H1 (cell line): ENCODE measurements at regions not wholly inside any gene's neighbourhood (a gene's known extent, or its start where the extent isn't known, plus 50 kb on each side); places are given as distances from the start of the nearest gene placed in this dataset.

ENCODE experiments used
- CTCF ChIA-PET: fragments of 300-600 bp; sonication (Branson Sonifier 250); formaldehyde crosslinking; loops from one replicate; lab custom pipeline; 2021; ENCODE audit not compliant: partially characterized antibody; lab: Charles Lee
- POLR2A ChIA-PET: fragments of 300-600 bp; sonication (Branson Sonifier 250); formaldehyde crosslinking; loops from one replicate; lab custom pipeline; 2021; ENCODE audit warnings: inconsistent platforms; ENCODE audit not compliant: partially characterized antibody; lab: Charles Lee
- DNase-seq, 2 experiments: peaks; one replicate each; pipeline versions ENCODE4 v3.0.0 to v3.0.0-alpha.2; 2010 to 2022; ENCODE audit warnings: low spot score in 2 of 2, low read depth in 1 of 2, mixed read lengths in 1 of 2
- FAIRE-seq: peaks from 2 replicates; lab custom pipeline; 2011; peaks lifted over from hg19 to GRCh38; lab: Jason Lieb, UNC
- H2AFZ ChIP-seq: 2 replicates; pipeline ENCODE4 v1.8.1; 2012; ENCODE audit warnings: low read length, inconsistent platforms
- H2AK5ac ChIP-seq: 2 replicates; pipeline ENCODE4 v1.6.1; 2013; ENCODE audit warnings: low read depth, low read length
- H2BK120ac ChIP-seq: replicated peaks from 2 replicates; pipeline ENCODE3; 2013; ENCODE audit warnings: low read depth, low read length, inconsistent platforms
- H2BK12ac ChIP-seq: 2 replicates; pipeline ENCODE4 v1.6.1; 2013; ENCODE audit warnings: low read depth, low read length
- H2BK15ac ChIP-seq: 2 replicates; pipeline ENCODE4 v1.6.1; 2013; ENCODE audit warnings: low read length
- H2BK20ac ChIP-seq: 2 replicates; pipeline ENCODE4 v1.6.1; 2013; ENCODE audit warnings: low read length
- H2BK5ac ChIP-seq: 2 replicates; pipeline ENCODE4 v1.6.1; 2013; ENCODE audit warnings: low read depth, low read length
- H3K14ac ChIP-seq: 2 replicates; pipeline ENCODE4 v1.6.1; 2013; ENCODE audit warnings: inconsistent platforms; ENCODE audit not compliant: insufficient read length
- H3K18ac ChIP-seq: 2 replicates; pipeline ENCODE4 v1.6.1; 2013; ENCODE audit warnings: low read length; ENCODE audit errors: extremely low read depth
- H3K23ac ChIP-seq: 2 replicates; pipeline ENCODE4 v1.6.1; 2013; ENCODE audit warnings: inconsistent platforms; ENCODE audit not compliant: insufficient read length
- H3K23me2 ChIP-seq: 2 replicates; pipeline ENCODE4 v1.6.1; 2013; ENCODE audit warnings: low read depth, low read length
- H3K27ac ChIP-seq: 2 replicates; pipeline ENCODE4 v1.6.1; 2011; ENCODE audit warnings: low read depth, low read length, inconsistent platforms
- H3K27me3 ChIP-seq, 4 experiments: replicated peaks in 1 of 4; 1 replicate in 1 of 4; 2 replicates in 3 of 4; pipeline versions ENCODE4 v1.6.1 to v1.8.1; 2011 to 2013; ENCODE audit warnings: low read length in 3 of 4, mild to moderate bottlenecking in 3 of 4, inconsistent platforms in 2 of 4, mixed read lengths in 2 of 4, moderate library complexity in 1 of 4; ENCODE audit not compliant: control insufficient read depth in 3 of 4, insufficient read depth in 3 of 4; ENCODE audit errors: extremely low read depth in 1 of 4
- H3K36me3 ChIP-seq, 4 experiments: 2 replicates each; pipeline versions ENCODE4 v1.6.1 to v1.8.1; 2011 to 2013; ENCODE audit warnings: mild to moderate bottlenecking in 4 of 4, low read length in 3 of 4, moderate library complexity in 2 of 4, control low read depth in 1 of 4, inconsistent platforms in 1 of 4; ENCODE audit not compliant: insufficient read depth in 4 of 4, control insufficient read depth in 2 of 4
- H3K4ac ChIP-seq: replicated peaks from 2 replicates; pipeline ENCODE3; 2013; ENCODE audit warnings: low read length, low read depth, mixed read lengths, inconsistent platforms; ENCODE audit not compliant: insufficient read length
- H3K4me1 ChIP-seq, 4 experiments: replicated peaks in 1 of 4; 1 replicate in 1 of 4; 2 replicates in 3 of 4; pipeline versions ENCODE4 v1.6.1 to v1.8.1; 2011 to 2013; ENCODE audit warnings: low read length in 3 of 4, inconsistent platforms in 2 of 4, mixed read lengths in 1 of 4; ENCODE audit not compliant: insufficient read depth in 4 of 4, control insufficient read depth in 3 of 4
- H3K4me2 ChIP-seq, 2 experiments: 2 replicates each; pipeline versions ENCODE4 v1.6.1 to v1.8.1; 2011 to 2013; ENCODE audit warnings: low read depth in 2 of 2, low read length in 2 of 2, control low read depth in 1 of 2, inconsistent platforms in 1 of 2, mild to moderate bottlenecking in 1 of 2; ENCODE audit not compliant: insufficient read depth in 1 of 2
- H3K4me3 ChIP-seq, 4 experiments: fragments of 200-600, 300-600 bp in 1 of 4; sonication (generic), shearing (Covaris generic), sonication (Bioruptor Twin) in 1 of 4; 2 replicates each; pipeline versions ENCODE4 v1.5.1 to v1.8.1; 2011 to 2016; ENCODE audit warnings: low read length in 4 of 4, low read depth in 3 of 4, control low read depth in 2 of 4, inconsistent platforms in 2 of 4, mild to moderate bottlenecking in 2 of 4, mixed read lengths in 1 of 4, moderate library complexity in 1 of 4; ENCODE audit not compliant: insufficient read depth in 2 of 4; ENCODE audit errors: extremely low read depth in 1 of 4
- H3K56ac ChIP-seq: replicated peaks from 2 replicates; pipeline ENCODE3; 2013; ENCODE audit warnings: low read depth, mild to moderate bottlenecking, mixed read lengths, low read length, inconsistent platforms; ENCODE audit not compliant: insufficient read length
- H3K79me1 ChIP-seq: 2 replicates; pipeline ENCODE4 v1.6.1; 2013; ENCODE audit warnings: low read depth, low read length, control low read depth
- H3K79me2 ChIP-seq, 2 experiments: 2 replicates each; pipeline versions ENCODE4 v1.6.1 to v1.8.1; 2012 to 2013; ENCODE audit warnings: low read length in 2 of 2, mild to moderate bottlenecking in 2 of 2, inconsistent platforms in 1 of 2; ENCODE audit not compliant: insufficient read depth in 2 of 2, control insufficient read depth in 1 of 2
- H3K9ac ChIP-seq, 4 experiments: replicated peaks in 1 of 4; 1 replicate in 1 of 4; 2 replicates in 3 of 4; pipeline versions ENCODE4 v1.6.1 to v1.8.1; 2011 to 2013; ENCODE audit warnings: low read depth in 3 of 4, low read length in 3 of 4, control low read depth in 2 of 4, mild to moderate bottlenecking in 2 of 4, moderate library complexity in 2 of 4, inconsistent platforms in 1 of 4; ENCODE audit errors: extremely low read depth in 1 of 4
- H3K9me3 ChIP-seq, 2 experiments: 2 replicates each; pipeline versions ENCODE4 v1.6.1 to v1.8.1; 2012 to 2013; ENCODE audit warnings: mild to moderate bottlenecking in 2 of 2, moderate library complexity in 2 of 2, control low read depth in 1 of 2, inconsistent platforms in 1 of 2, low read depth in 1 of 2, low read length in 1 of 2, mixed read lengths in 1 of 2; ENCODE audit not compliant: insufficient read depth in 2 of 2
- H4K20me1 ChIP-seq, 2 experiments: replicated peaks in 1 of 2; 2 replicates each; pipeline versions ENCODE3 to v1.8.1; 2011 to 2013; ENCODE audit warnings: inconsistent platforms in 2 of 2, low read length in 2 of 2, mild to moderate bottlenecking in 1 of 2; ENCODE audit not compliant: insufficient read depth in 2 of 2, control insufficient read depth in 1 of 2
- H4K5ac ChIP-seq: 2 replicates; pipeline ENCODE4 v1.6.1; 2013; ENCODE audit warnings: low read length, low read depth, mixed read lengths, inconsistent platforms; ENCODE audit not compliant: insufficient read length
- H4K8ac ChIP-seq: 2 replicates; pipeline ENCODE4 v1.8.0; 2013; ENCODE audit warnings: mild to moderate bottlenecking, moderate library complexity, low read length, inconsistent platforms; ENCODE audit not compliant: insufficient read depth; ENCODE audit errors: extremely low read depth
- H4K91ac ChIP-seq: replicated peaks from 2 replicates; pipeline ENCODE3; 2013; ENCODE audit warnings: low read length, mixed read lengths, inconsistent platforms; ENCODE audit not compliant: insufficient read length
- FOSL1 ChIP-seq: IDR thresholded peaks from 2 replicates; pipeline ENCODE4 v1.6.1; 2011; ENCODE audit warnings: mild to moderate bottlenecking, low read depth, low read length, moderate library complexity; ENCODE audit not compliant: insufficient read depth
- MAFK ChIP-seq: IDR thresholded peaks from 2 replicates; pipeline ENCODE4 v1.6.1; 2012; ENCODE audit warnings: low read depth, mild to moderate bottlenecking, improper control_type of control experiment, low read length
- WGBS, 2 experiments: shearing (Covaris generic) in 1 of 2; methylation state at CpG; one replicate each; pipeline versions ENCODE4 v1.1.6 to v1.1.7; 2013 to 2015; ENCODE audit warnings: low lambda C conversion rate in 2 of 2, mixed read lengths in 2 of 2, inconsistent platforms in 1 of 2, low coverage in 1 of 2, missing lambda C conversion rate in 1 of 2; ENCODE audit not compliant: insufficient replicate concordance in 2 of 2, insufficient coverage in 1 of 2, insufficient read length in 1 of 2; ENCODE audit errors: extremely low coverage in 1 of 2, missing lambda C conversion rate in 1 of 2; 5-methylcytosine and 5-hydroxymethylcytosine counted together

DNA sequence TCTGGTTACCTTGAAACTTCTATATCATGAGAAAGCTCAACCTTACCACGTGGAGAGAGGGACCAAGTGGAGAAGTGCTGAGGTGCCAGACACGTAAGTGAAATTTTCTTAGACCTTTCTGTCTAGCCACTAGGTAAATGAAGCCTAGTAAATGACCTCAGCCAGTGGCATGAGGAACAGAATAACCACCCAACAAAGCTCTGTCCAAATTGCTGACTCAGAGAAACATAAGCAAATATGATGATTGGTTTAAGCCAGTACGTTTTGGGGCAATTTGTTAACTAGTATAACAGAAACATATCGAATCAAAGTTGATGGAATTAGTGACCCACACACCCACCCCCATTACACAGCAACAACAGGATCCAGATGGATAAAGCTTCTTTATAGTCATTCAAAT, 75.2 kb upstream of the MAX start:
- Histone ChIP-seq H2BK120ac (no peak overlapping the region), H2BK12ac (no peak overlapping the region), H4K91ac (no peak overlapping the region), H3K4me3 (no peak overlapping the region), H3K27me3 (no peaks in the 10 kb centered on the region), H3K79me2 (no peaks in the 10 kb centered on the region), H3K27ac (no peak overlapping the region), H3K4ac (no peak overlapping the region), H3K9me3 (peaks cover 6 to 7% of the 10 kb centered on the region in 2 experiments; a peak in 1 of 4 replicates), H3K56ac (no peak overlapping the region), H4K8ac (no peak overlapping the region), H3K4me1 (peaks cover 3 to 13% (median 11%) of the 10 kb centered on the region in 4 experiments; a peak in 6 of 7 replicates), H3K14ac (no peak overlapping the region), H3K79me1 (no peaks in the 10 kb centered on the region), H2AFZ (no peak overlapping the region), H3K23ac (no peak overlapping the region), H2BK5ac (no peak overlapping the region), H2BK15ac (no peak overlapping the region), H4K20me1 (peaks cover 0 to 4% of the 10 kb centered on the region in 2 experiments), H3K4me2 (no peak overlapping the region), H3K36me3 (peaks cover 0 to 3% (median 0%) of the 10 kb centered on the region in 4 experiments; a peak in 2 of 8 replicates), H3K9ac (no peak overlapping the region), H4K5ac (no peak overlapping the region), H2AK5ac (no peak overlapping the region), H3K23me2 (peaks cover 5% of the 10 kb centered on the region; the same call in 1 of the 2 replicates), H3K18ac (no peak overlapping the region), H2BK20ac (no peak overlapping the region)
- CTCF ChIA-PET: interaction anchor here (1.0 to 1.8 kb wide), 2 partner anchors 13 to 17 kb away, joined by 3 to 5 read pairs; no protein-coding TSS in a partner anchor
- POLR2A ChIA-PET: no interaction called here
- WGBS, 2 experiments: 90% methylated on average over 4 of the region's 4 CpGs; no CpG with 5 or more reads in 1 of the 2 experiments
- no peak for DNase-seq
- TF ChIP-seq MAFK: peak; percentile 51; the same call in 1 of the 2 replicates
- no peak for TF ChIP-seq FOSL1
- no peak for FAIRE-seq
